Small intestine (tissue), 7 donors: ENCODE measurements at regions not wholly inside any gene's neighbourhood (a gene's known extent, or its start where the extent isn't known, plus 50 kb on each side); places are given as distances from the start of the nearest gene placed in this dataset.

Experiments used
- DNase-seq, 2 donors: peaks; one replicate each; pipeline versions ENCODE4 v3.0.0 to v3.0.0-alpha.2; 2013
- FAIRE-seq: peaks from 2 replicates; lab custom pipeline; 2012; peaks lifted over from hg19 to GRCh38; lab: Jason Lieb, UNC
- H3K27ac ChIP-seq, 3 donors: one replicate each; pipeline ENCODE4 v1.5.1; 2013; ENCODE audit warnings: low read length in 2 of 3, mild to moderate bottlenecking in 2 of 3, control low read depth in 1 of 3, inconsistent platforms in 1 of 3, low read depth in 1 of 3, moderate library complexity in 1 of 3
- H3K27me3 ChIP-seq, 3 donors: one replicate each; pipeline ENCODE4 v1.6.1; 2013; ENCODE audit warnings: low read length in 3 of 3, inconsistent platforms in 1 of 3; ENCODE audit not compliant: control insufficient read depth in 3 of 3, insufficient read depth in 3 of 3
- H3K36me3 ChIP-seq, 3 donors: one replicate each; pipeline ENCODE4 v1.6.1; 2013; ENCODE audit warnings: low read length in 3 of 3, inconsistent platforms in 1 of 3, low read depth in 1 of 3, mild to moderate bottlenecking in 1 of 3, moderate library complexity in 1 of 3; ENCODE audit not compliant: control insufficient read depth in 3 of 3, insufficient read depth in 2 of 3
- H3K4me1 ChIP-seq, 3 donors: one replicate each; pipeline ENCODE4 v1.6.1; 2013; ENCODE audit warnings: low read length in 2 of 3, inconsistent platforms in 1 of 3, low read depth in 1 of 3, mild to moderate bottlenecking in 1 of 3, moderate library complexity in 1 of 3; ENCODE audit not compliant: control insufficient read depth in 3 of 3, insufficient read depth in 2 of 3
- H3K4me3 ChIP-seq, 3 donors: one replicate each; pipeline ENCODE4 v1.5.1; 2013; ENCODE audit warnings: low read length in 3 of 3, control low read depth in 1 of 3, inconsistent platforms in 1 of 3, low read depth in 1 of 3, mild to moderate bottlenecking in 1 of 3, moderate library complexity in 1 of 3
- H3K9me3 ChIP-seq, 2 donors: one replicate each; pipeline ENCODE4 v1.6.1; 2013; ENCODE audit warnings: low read depth in 1 of 2, low read length in 1 of 2; ENCODE audit not compliant: control insufficient read depth in 2 of 2, insufficient read depth in 1 of 2
- WGBS, 3 donors: extraction: QIAGEN DNeasy Blood & Tissue Kit; methylation state at CpG; one replicate each; pipeline ENCODE4 v1.1.7; 2013; 5-methylcytosine and 5-hydroxymethylcytosine counted together
- donor health status: healthy with polysubstance abuse.
- donor health status: control.
- donor health status: control.
- donor health status: Bipolar disorder and iron deficiency.
- donor health status: healthy.

GRCh38 chr18:64840911-64841701 is 692.2 kb upstream of the LINC00305 start:
- FAIRE-seq: no peak
- Histone ChIP-seq H3K4me3 (no peak overlapping the region), H3K36me3 (no peaks in the 10 kb centered on the region), H3K27me3 (no peaks in the 10 kb centered on the region), H3K4me1 (no peaks in the 10 kb centered on the region), H3K27ac (no peak overlapping the region), H3K9me3 (peaks cover 0 to 3% of the 10 kb centered on the region in 2 donors)
- WGBS, 3 donors: 12 to 56% (median 30%) methylated on average over 2 of the region's 2 CpGs
- peak in 1 of 2 donors; percentile 18 for DNase-seq

- Histone ChIP-seq H3K9me3 (no peaks in the 10 kb centered on the region), H3K4me1 (no peaks in the 10 kb centered on the region), H3K27me3 (no peaks in the 10 kb centered on the region), H3K36me3 (no peaks in the 10 kb centered on the region), H3K27ac (no peak overlapping the region), H3K4me3 (no peak overlapping the region)
- DNase-seq (no peak), FAIRE-seq (no peak)
- WGBS, 3 donors: 49 to 75% (median 52%) methylated on average over 3 of the region's 3 CpGs
These were observed 661.5 kb upstream of the LINC00305 start for GRCh38 chr18:64810354-64810753.

GRCh38 chr18:64809801-64810200 is 660.9 kb upstream of the LINC00305 start:
- no peaks in the 10 kb centered on the region for H3K4me1 ChIP-seq
- DNase-seq: no peak
- no peak overlapping the region for H3K4me3 ChIP-seq
- H3K36me3 ChIP-seq: no peaks in the 10 kb centered on the region
- no peaks in the 10 kb centered on the region for H3K9me3 ChIP-seq
- 35 to 57% (median 49%) methylated on average over 5 of the region's 5 CpGs for WGBS, 3 donors
- no peak for FAIRE-seq
- no peak overlapping the region for H3K27ac ChIP-seq
- no peaks in the 10 kb centered on the region for H3K27me3 ChIP-seq

- Histone ChIP-seq H3K27me3 (no peaks in the 10 kb centered on the region), H3K36me3 (no peaks in the 10 kb centered on the region), H3K9me3 (no peaks in the 10 kb centered on the region), H3K4me3 (no peak overlapping the region), H3K27ac (no peak overlapping the region), H3K4me1 (no peaks in the 10 kb centered on the region)
- no peak for DNase-seq
- WGBS, 3 donors: 84 to 87% (median 85%) methylated on average over 5 of the region's 5 CpGs
- no peak for FAIRE-seq
These were observed 658.7 kb upstream of the LINC00305 start for GRCh38 chr18:64807560-64807959.

- DNase-seq (no peak), FAIRE-seq (no peak)
These were observed 657.8 kb upstream of the LINC00305 start for GRCh38 chr18:64806691-64807090.

GRCh38 chr18:64806232-64806631 is 657.3 kb upstream of the LINC00305 start:
- WGBS, 3 donors: 87 to 94% (median 93%) methylated on average over 2 of the region's 2 CpGs
- no peak overlapping the region for H3K4me3 ChIP-seq

More at GRCh38 chr18:64806691-64807090, 657.8 kb upstream of the LINC00305 start:
- H3K9me3 ChIP-seq: no peaks in the 10 kb centered on the region
- H3K36me3 ChIP-seq: no peaks in the 10 kb centered on the region
- H3K27me3 ChIP-seq: no peaks in the 10 kb centered on the region
- H3K4me3 ChIP-seq: no peak overlapping the region
- H3K4me1 ChIP-seq: no peaks in the 10 kb centered on the region
- 76 to 80% (median 78%) methylated on average over 5 of the region's 5 CpGs for WGBS, 3 donors
- no peak overlapping the region for H3K27ac ChIP-seq

GRCh38 chr18:64803471-64803870 is 654.6 kb upstream of the LINC00305 start:
- FAIRE-seq: no peak

More at GRCh38 chr18:64806232-64806631, 657.3 kb upstream of the LINC00305 start:
- DNase-seq: no peak
- Histone ChIP-seq H3K9me3 (no peaks in the 10 kb centered on the region), H3K27ac (no peak overlapping the region), H3K4me1 (no peaks in the 10 kb centered on the region), H3K36me3 (no peaks in the 10 kb centered on the region), H3K27me3 (no peaks in the 10 kb centered on the region)
- FAIRE-seq: no peak

GRCh38 chr18:64800151-64800550 is 651.3 kb upstream of the LINC00305 start:
- Histone ChIP-seq H3K27ac (no peak overlapping the region), H3K4me1 (no peaks in the 10 kb centered on the region), H3K27me3 (no peaks in the 10 kb centered on the region), H3K4me3 (no peak overlapping the region), H3K36me3 (no peaks in the 10 kb centered on the region), H3K9me3 (no peaks in the 10 kb centered on the region)
- DNase-seq (no peak), FAIRE-seq (peak; percentile 85)

More at GRCh38 chr18:64803471-64803870, 654.6 kb upstream of the LINC00305 start:
- Histone ChIP-seq H3K27me3 (no peaks in the 10 kb centered on the region), H3K4me3 (no peak overlapping the region), H3K36me3 (no peaks in the 10 kb centered on the region), H3K4me1 (no peaks in the 10 kb centered on the region), H3K27ac (no peak overlapping the region), H3K9me3 (no peaks in the 10 kb centered on the region)
- DNase-seq: no peak
- 56 to 79% (median 70%) methylated on average over 1 of the region's 1 CpG for WGBS, 3 donors
